Fibroblast of the conjunctiva (primary cell): ENCODE measurements at regions not wholly inside any gene's neighbourhood (a gene's known extent, or its start where the extent isn't known, plus 50 kb on each side); places are given as distances from the start of the nearest gene placed in this dataset.

Experiments used
- DNase-seq: peaks from one replicate; pipeline ENCODE4 v3.0.0-alpha.2; 2010; ENCODE audit warnings: low read depth

GRCh38 chr2:239516286-239516953, 115.6 kb upstream of the HDAC4 start:
- DNase-seq: no peak

DNA sequence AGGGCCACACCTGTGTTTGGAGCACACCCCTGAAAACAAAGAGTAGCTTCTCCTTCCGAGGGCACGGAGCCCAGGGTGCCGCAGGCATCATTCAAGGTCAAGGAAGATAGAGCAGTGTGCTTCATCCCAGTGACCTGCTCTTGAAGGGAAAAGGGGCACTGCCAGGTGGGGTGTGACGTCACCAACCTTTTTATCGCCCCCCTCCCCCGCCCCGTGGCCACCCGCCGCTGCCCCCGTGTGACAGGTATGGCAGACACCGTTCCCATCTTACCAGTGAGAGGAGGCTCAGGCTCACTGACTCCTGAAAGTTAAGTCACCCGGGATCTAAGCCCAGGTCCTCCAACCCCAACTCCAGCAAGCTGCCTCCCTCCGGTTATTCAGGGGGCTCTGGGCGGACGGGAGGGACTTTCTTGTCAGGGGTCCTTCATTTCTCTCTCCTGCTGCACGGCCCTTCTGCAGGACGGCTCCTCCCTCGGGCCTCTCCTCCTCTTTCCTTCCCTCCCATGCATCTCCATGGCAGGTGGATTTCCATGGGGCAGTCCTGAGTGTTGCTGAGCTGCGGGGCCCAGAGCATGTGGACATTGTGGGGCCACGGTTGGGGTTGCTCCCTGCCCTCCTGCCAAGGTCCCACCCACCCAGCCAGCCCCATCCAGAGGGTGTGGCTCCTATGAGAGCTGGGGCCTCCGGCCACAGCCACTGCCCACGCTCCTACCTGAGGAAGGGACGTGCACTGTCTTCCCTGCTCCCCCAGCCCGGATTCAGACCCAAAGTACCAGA, 114.1 kb upstream of the HDAC4 start:
- DNase-seq: no peak

GRCh38 chr2:239512054-239512453, 111.2 kb upstream of the HDAC4 start:
- DNase-seq: no peak

- DNase-seq: no peak
These were observed 108.7 kb upstream of the HDAC4 start for GRCh38 chr2:239509373-239510143.

- no peak for DNase-seq
These were observed 107.4 kb upstream of the HDAC4 start for GRCh38 chr2:239508261-239508660.

- DNase-seq: no peak
These were observed 106.9 kb upstream of the HDAC4 start for GRCh38 chr2:239507576-239508258.

DNA sequence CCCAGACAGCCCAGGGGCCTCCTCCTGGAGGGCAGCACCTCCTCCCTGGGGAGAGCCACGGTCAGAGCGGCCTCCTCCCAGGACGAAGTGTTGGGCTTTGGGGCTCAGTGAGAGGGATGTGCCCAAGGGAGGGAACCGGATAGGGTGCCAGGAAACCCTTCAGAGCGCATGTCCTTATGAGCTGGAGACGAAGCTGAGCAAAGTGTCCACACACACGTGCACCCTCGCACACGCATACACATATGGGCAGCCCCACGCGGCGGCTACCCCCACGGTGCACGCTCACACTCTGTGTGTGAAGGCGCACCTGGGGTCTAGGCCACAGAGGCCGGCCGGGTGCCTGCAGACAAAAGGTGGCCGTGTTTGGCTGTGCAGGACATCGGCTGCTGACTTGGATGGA, 106.1 kb upstream of the HDAC4 start:
- DNase-seq: no peak

DNA sequence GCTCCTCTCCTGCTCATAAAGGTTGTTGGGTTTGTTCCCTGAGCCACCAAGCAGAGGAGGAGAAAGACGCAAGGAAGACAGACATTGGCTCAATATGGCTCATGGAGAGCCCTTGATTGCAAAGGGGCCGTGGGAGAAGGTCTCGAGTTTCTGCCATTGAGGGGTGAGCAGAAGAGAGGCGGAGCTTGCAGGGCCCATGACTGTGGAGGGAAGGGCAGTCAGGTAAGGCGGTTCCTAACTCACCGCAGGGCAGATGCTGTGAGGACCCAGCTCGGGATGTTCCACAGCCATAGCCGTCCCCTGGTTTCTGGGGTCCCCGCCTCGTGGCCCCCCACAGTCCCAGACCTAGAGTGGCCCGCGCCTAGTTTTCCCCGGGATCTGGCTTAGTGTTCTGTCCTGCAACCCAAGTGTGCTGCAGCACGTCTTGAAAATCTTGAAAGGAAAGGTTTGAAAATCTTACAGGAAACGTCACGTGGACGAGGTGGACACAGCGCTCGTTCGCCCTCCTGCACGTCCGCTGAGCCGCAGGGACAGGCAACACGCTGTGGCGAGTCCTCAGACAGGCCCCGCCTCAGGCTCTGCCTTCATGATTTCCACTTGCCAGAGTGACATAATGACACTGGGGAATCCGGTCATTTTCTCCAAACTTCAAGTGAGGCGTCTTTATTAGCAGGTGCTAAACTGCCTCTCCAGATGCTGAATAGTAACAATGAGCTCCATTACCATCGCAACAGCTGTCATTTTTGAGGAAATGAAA, 105.5 kb upstream of the HDAC4 start:
- DNase-seq: no peak

- no peak for DNase-seq
These were observed 103.9 kb upstream of the HDAC4 start for GRCh38 chr2:239504643-239505235.

GRCh38 chr2:239502430-239503186, 101.8 kb upstream of the HDAC4 start:
- no peak for DNase-seq

DNA sequence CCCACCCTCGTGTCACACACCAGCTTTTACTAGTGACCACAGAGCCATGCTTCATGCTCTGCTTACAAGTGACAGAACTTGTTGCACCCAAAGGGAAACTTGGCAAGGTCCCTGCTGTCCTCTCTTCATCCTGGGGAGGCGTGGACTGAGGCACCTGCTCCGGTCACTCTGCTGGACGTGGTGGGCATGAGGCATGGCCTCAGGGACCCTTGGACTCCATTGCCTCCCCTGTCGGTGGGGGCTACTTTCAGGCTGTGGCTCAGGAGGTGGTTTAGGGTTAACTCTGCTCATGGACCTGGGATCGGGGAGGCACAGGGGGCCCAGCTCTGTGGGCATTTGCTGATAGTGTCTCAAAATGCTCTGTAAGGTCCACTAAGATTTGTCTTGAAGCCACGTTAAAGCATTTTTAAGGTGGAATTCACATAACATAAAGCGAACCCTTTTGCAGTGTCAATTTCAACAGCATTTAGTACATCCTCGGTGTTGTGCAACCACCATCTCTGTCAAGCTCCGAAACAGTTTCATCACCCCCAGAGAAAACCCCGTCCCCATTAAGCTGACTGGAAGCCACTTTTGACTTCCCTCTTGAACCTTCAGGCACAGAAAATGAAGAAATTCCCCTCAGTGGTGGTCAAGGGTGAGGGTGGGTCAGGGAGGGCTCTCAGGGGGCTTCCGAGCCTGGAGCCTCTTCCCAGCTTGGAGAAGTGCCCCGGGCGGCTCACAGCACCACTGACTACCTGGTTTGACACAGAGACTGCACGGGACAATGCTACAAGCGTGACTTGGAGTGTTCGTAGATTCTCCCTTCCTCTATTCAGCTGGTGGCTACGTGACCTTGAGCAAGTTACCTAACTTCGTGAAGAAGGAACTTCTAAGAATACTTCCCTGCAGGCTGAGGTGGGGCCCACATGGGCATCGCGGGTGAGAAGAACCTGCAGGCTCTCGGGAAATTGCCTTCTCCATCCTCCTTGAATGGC, 100.0 kb upstream of the HDAC4 start:
- no peak for DNase-seq

DNA sequence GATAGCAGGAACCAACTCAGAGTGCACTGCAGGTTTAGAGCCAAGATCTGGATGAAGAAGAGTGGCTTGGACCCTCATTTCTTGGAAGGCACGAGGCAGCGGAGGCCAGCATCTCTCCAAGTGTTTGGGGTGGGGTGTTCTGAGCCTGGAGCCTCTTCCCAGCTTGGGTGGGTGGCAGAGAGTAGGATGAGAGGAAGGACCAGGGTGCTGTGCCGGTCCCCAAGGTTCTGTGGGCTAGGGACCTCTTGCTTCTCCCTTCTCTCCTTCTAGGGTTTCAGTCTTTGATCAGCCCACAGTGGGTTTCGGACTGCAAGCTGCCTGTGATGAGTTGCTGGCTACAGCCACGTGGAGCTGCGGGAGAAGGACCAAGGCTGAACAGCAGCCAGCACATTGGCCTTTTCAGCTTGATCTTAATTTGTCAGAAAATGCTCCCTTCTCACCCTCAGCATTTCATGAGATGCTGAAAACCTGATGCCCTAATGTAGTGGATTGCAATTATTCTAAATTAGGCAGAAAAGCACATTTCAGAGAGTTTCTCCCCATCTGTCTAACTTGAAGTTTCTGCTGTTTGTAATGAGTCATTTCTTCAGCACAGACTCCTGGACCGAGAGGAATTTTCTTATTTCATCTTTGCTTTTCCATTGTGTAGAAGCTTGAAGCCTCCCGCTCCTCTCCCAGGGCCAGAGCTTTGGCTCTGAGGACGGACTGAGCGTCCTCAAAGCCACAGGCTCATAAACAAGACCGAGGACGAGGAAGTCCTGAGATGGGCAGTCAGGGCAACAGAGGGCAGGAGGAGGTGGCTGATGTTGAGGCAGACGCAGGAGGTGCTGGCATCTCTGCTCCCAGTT, 99.1 kb upstream of the HDAC4 start:
- no peak for DNase-seq

DNA sequence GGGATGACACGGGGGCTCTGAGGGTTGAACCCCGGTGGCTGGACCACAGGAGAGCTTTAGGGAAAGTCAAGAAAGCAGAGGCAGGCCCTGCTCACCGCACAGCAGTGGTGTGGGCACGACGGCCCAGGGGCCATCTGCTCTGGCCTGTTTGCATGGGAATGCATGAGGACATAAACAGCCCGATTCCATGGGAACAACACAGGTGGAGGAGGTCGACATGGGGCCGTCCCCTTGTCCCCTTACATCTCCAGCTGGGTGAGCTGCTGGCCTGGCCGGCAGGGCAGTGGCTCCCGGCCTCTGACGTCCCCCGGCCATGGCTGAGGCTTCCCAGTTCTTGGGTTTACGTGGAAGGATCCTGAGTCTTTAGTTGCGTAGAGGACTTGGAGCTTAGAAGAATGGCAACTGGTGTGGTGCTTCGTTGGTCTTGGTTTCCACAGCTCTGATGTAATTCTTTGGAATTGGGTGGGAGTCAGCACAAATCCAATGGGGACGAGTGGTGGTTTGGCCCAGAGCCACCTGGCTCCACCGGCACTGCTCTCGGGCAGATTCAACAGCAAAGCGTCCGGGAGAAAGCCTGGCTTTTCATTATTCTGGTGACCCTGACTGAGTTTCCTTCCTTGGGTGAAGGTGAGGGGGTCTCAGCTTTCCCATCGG, 98.3 kb upstream of the HDAC4 start:
- peak; percentile 4 for DNase-seq

- no peak for DNase-seq
These were observed 97.8 kb upstream of the HDAC4 start for GRCh38 chr2:239498576-239498975.

DNA sequence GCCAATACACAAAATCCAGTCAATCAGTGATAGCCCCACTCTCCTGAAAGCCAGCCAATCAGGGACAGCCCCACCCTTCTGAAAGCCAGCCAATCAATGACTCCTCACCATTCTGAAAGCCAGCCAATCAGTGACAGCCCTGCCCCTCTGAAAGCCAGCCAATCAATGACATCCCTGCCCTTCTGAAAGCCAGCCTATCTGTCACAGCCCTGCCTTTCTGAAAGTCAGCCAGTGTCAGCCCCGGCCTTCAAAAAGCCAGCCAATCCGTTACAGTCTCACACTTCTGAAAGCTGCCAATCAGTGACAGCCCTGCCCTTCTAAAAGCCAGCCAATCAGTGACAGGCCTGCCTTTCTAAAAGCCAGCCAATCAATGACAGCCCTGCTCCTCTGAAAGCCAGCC, 95.9 kb upstream of the HDAC4 start:
- DNase-seq: no peak

- DNase-seq: no peak
These were observed 95.0 kb upstream of the HDAC4 start for GRCh38 chr2:239495791-239496233.

- DNase-seq: no peak
These were observed 94.4 kb upstream of the HDAC4 start for GRCh38 chr2:239495175-239495574.

DNA sequence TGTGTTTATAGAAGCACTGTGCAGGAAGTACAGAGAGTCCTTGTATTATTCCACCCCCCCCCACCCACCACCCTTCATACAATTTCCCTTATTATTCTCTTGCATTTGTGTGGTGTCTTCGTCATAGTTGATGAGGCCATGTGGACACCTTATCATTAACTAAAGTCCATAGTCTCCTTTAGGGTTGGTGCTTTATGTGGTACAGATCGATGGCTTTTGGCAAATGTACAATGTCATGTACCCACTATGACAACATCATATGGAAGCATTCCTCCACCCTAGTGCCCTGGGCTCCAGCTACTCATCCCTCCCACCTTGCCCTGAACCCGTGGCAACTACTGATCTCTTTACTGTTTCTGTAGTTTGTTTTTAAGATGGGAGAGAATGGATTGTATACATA, 93.8 kb upstream of the HDAC4 start:
- no peak for DNase-seq
